Type B pancreatic cell (in vitro differentiated cells): ENCODE measurements at regions not wholly inside any gene's neighbourhood (a gene's known extent, or its start where the extent isn't known, plus 50 kb on each side); places are given as distances from the start of the nearest gene placed in this dataset.

Experiments
- DNase-seq: peaks from one replicate; pipeline ENCODE4 v3.0.0; 2021; ENCODE audit warnings: mixed read lengths; ENCODE audit not compliant: unreplicated experiment; ENCODE audit errors: extremely low spot score
- H3K27ac Mint-ChIP-seq: 2 replicates; pipeline ENCODE4 v1.8.0; 2021; ENCODE audit warnings: mild to moderate bottlenecking, mixed read lengths
- H3K27me3 Mint-ChIP-seq: 2 replicates; pipeline ENCODE4 v1.8.0; 2021; ENCODE audit warnings: mixed read lengths
- H3K36me3 Mint-ChIP-seq: 2 replicates; pipeline ENCODE4 v1.8.0; 2021; ENCODE audit warnings: mixed read lengths
- H3K4me1 Mint-ChIP-seq: one replicate; pipeline ENCODE4 v1.8.0; 2021; ENCODE audit warnings: mixed read lengths; ENCODE audit not compliant: unreplicated experiment
- H3K4me3 Mint-ChIP-seq: 2 replicates; pipeline ENCODE4 v1.8.0; 2021; ENCODE audit warnings: mild to moderate bottlenecking, mixed read lengths
- H3K9me3 Mint-ChIP-seq: 2 replicates; pipeline ENCODE4 v1.8.0; 2021; ENCODE audit warnings: mixed read lengths
- TF ChIP-seq, protein P1 (sequence below): fragments of 200-600 bp; sonication (generic); conservative IDR thresholded peaks from 2 replicates; pipeline ENCODE4 v1.5.0; 2021; ENCODE audit warnings: antibody characterized with exemption, mild to moderate bottlenecking

GRCh38 chr4:140316799-140317198, 56.6 kb upstream of the SCOC start:
- peaks cover 6% of the 10 kb centered on the region for H3K9me3 Mint-ChIP-seq
- H3K36me3 Mint-ChIP-seq, result no peaks in the 10 kb centered on the region
- no peak overlapping the region for H3K4me3 Mint-ChIP-seq
- DNase-seq, result no peak
- H3K27me3 Mint-ChIP-seq, result no peaks in the 10 kb centered on the region
- H3K27ac Mint-ChIP-seq, result no peak overlapping the region
- TF ChIP-seq, protein P1, sequence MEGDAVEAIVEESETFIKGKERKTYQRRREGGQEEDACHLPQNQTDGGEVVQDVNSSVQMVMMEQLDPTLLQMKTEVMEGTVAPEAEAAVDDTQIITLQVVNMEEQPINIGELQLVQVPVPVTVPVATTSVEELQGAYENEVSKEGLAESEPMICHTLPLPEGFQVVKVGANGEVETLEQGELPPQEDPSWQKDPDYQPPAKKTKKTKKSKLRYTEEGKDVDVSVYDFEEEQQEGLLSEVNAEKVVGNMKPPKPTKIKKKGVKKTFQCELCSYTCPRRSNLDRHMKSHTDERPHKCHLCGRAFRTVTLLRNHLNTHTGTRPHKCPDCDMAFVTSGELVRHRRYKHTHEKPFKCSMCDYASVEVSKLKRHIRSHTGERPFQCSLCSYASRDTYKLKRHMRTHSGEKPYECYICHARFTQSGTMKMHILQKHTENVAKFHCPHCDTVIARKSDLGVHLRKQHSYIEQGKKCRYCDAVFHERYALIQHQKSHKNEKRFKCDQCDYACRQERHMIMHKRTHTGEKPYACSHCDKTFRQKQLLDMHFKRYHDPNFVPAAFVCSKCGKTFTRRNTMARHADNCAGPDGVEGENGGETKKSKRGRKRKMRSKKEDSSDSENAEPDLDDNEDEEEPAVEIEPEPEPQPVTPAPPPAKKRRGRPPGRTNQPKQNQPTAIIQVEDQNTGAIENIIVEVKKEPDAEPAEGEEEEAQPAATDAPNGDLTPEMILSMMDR, result no peak
- peaks cover 10% of the 10 kb centered on the region for H3K4me1 Mint-ChIP-seq

DNA sequence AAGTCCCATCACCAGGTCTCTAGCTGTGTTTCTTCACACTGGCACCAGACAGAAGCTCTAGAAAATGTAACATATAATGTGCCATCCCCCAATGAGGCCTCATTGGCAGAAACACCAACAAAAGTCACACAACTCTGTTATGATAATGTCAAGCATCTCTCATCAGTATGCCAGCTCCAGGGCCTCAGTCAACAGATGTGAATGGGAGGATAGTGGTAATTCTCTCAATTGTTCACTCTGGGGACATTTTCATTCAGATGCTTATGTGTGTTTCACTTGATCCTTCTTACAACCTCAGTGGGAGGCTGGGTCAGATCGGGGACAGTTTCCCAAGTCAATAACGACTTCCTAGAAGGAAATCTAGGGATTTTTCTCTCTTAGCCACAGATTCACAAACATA, 57.5 kb upstream of the SCOC start:
- Mint-ChIP-seq H3K4me3 (no peak overlapping the region), H3K4me1 (peaks cover 10% of the 10 kb centered on the region), H3K36me3 (no peaks in the 10 kb centered on the region), H3K9me3 (no peaks in the 10 kb centered on the region), H3K27me3 (no peaks in the 10 kb centered on the region), H3K27ac (no peak overlapping the region)
- TF ChIP-seq, protein P1, result no peak
- DNase-seq, result no peak

DNA sequence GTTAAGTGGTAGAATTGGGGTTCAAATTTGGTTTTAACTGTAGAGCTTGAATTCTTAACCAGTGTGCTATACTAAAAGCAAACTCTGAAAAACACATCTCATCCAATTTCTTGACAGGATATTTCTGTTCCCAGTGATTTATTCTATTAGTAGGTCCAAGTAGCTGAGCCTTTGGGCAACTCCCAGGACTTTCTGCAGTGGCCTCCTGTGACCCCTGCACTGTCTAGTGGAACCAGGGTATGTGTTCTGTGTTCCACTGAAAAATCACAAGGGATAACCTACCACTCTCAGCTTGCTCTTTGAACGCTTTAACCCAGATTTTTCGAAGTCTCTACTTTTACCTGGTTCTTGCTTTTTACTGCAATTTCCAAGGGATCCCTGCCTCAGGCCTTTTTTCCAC, 58.0 kb upstream of the SCOC start:
- no peak overlapping the region for H3K4me3 Mint-ChIP-seq
- H3K36me3 Mint-ChIP-seq, result no peaks in the 10 kb centered on the region
- H3K27me3 Mint-ChIP-seq, result no peaks in the 10 kb centered on the region
- DNase-seq, result no peak
- no peak overlapping the region for H3K27ac Mint-ChIP-seq
- no peaks in the 10 kb centered on the region for H3K9me3 Mint-ChIP-seq
- H3K4me1 Mint-ChIP-seq, result peaks cover 10% of the 10 kb centered on the region
- TF ChIP-seq, protein P1, result no peak

GRCh38 chr4:140315019-140315418, 58.4 kb upstream of the SCOC start:
- Mint-ChIP-seq H3K27me3 (no peaks in the 10 kb centered on the region), H3K4me3 (no peak overlapping the region)

GRCh38 chr4:140312100-140312499, 61.3 kb upstream of the SCOC start:
- Mint-ChIP-seq H3K27me3 (no peaks in the 10 kb centered on the region), H3K36me3 (no peaks in the 10 kb centered on the region)
- no peak for DNase-seq

More at GRCh38 chr4:140315019-140315418, 58.4 kb upstream of the SCOC start:
- H3K9me3 Mint-ChIP-seq, result no peaks in the 10 kb centered on the region
- peaks cover 10% of the 10 kb centered on the region for H3K4me1 Mint-ChIP-seq
- no peak for DNase-seq
- TF ChIP-seq, protein P1, result no peak
- H3K36me3 Mint-ChIP-seq, result no peaks in the 10 kb centered on the region
- no peak overlapping the region for H3K27ac Mint-ChIP-seq

More at GRCh38 chr4:140312100-140312499, 61.3 kb upstream of the SCOC start:
- no peak overlapping the region for H3K27ac Mint-ChIP-seq
- TF ChIP-seq, protein P1, result no peak
- no peaks in the 10 kb centered on the region for H3K9me3 Mint-ChIP-seq
- H3K4me3 Mint-ChIP-seq, result no peak overlapping the region
- H3K4me1 Mint-ChIP-seq, result peaks cover 8% of the 10 kb centered on the region
